ENCODE measurements at regions not wholly inside any gene's neighbourhood (a gene's known extent, or its start where the extent isn't known, plus 50 kb on each side); places are given as distances from the start of the nearest gene placed in this dataset.

DNA sequence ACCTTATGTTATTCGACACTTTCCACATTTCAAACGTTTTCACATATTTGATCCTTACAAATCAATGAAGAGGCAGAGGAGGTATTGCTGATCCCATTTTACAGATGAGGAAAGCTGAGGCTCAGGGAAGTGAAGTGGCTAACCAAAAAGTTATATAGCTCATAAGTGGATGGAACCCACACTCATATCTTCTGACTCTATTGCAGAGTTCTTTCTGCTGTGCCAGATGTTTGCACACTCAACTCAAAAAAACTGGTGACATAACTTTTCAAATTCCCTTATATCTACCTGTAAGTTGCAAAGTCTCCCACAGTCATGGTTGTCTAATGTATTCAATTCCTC lies 84.0 kb upstream of the SETMAR start:
- no peak overlapping the region for H3K27ac ChIP-seq (ENCODE audit: low read depth in 1 of 2, low read length in 2 of 2)
- 25 to 37% methylated on average over 2 of the region's 2 CpGs for WGBS, 2 donors
- H3K27me3 ChIP-seq (ENCODE audit: control insufficient read depth in 1 of 2, insufficient read depth in 2 of 2, low read length in 1 of 2), result no peaks in the 10 kb centered on the region
- no peaks in the 10 kb centered on the region for H3K9me3 ChIP-seq (ENCODE audit: control insufficient read depth, low read length)
- intact Hi-C loops (cut with DNase I), result no loop called here
- no peaks in the 10 kb centered on the region for H3K36me3 ChIP-seq (ENCODE audit: control insufficient read depth in 1 of 2, insufficient read depth in 2 of 2, low read length in 1 of 2)
- no peaks in the 10 kb centered on the region for H3K4me1 ChIP-seq (ENCODE audit: control insufficient read depth in 1 of 2, insufficient read depth in 2 of 2, low read length in 2 of 2)
- no peak overlapping the region for H3K4me3 ChIP-seq (ENCODE audit: low read length in 2 of 2)
- no peak for ATAC-seq (ENCODE audit: low FRiP score)
- no peak for DNase-seq

DNA sequence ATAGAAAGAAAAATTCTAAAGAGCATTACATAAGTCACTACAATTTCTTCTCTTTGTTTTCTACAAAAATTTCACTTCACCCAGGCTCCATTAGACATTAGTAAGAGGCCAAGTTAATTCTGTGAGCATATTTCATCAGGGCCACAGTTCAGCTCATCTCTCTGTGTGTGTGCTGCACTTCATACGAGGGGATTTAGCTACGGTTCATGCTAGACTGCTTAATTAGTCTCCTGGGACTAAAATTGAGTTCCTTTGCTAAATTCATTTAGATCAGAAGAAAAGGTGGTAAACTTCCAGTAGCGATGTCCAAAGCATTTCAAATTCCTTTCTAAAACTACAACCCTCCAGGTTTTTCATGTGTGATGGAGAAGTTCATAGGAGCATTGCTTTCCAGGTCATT lies 83.1 kb upstream of the SETMAR start:
- intact Hi-C loops (cut with DNase I), result no loop called here
- no peak for DNase-seq
- 43 to 48% methylated on average over 3 of the region's 3 CpGs for WGBS, 2 donors

DNA sequence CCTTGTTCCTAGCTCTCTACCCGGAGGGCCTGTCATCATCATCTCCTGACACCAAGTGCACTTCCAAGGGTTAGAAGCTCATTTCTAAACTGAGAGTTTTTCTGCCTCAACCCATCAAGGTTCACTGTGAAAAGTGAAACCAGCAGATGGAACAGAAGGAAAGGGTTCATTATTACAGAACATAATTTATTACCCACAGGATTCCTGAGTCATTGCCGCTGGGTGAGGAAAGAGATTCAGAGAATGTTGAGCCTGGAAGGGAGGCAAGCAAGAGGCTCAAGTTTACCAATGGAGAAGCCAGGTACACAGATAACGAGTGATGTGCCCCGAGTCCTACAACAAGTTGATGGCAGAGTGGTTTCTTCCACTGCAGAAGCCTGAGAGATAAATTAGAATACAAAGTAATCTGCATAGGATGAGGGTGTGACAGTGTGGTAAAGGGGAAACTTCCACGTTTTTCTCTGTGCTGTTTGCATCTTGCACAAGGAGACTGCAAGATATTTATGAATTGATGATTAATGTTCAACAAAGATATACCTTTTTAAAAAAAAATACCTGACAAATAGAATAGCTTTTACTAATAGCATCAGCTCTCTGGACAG lies 80.5 kb upstream of the SETMAR start:
- H3K4me1 ChIP-seq (ENCODE audit: control insufficient read depth in 1 of 2, insufficient read depth in 2 of 2, low read length in 2 of 2), result no peaks in the 10 kb centered on the region
- no peak overlapping the region for H3K27ac ChIP-seq (ENCODE audit: low read depth in 1 of 2, low read length in 2 of 2)
- DNase-seq (no peak), ATAC-seq (ENCODE audit: low FRiP score) (no peak)
- WGBS, 2 donors, result 53 to 56% methylated on average over 5 of the region's 5 CpGs
- no peaks in the 10 kb centered on the region for H3K36me3 ChIP-seq (ENCODE audit: control insufficient read depth in 1 of 2, insufficient read depth in 2 of 2, low read length in 1 of 2)
- H3K4me3 ChIP-seq (ENCODE audit: low read length in 2 of 2), result no peak overlapping the region
- H3K9me3 ChIP-seq (ENCODE audit: control insufficient read depth, low read length), result no peaks in the 10 kb centered on the region
- intact Hi-C loops (cut with DNase I), result no loop called here
- H3K27me3 ChIP-seq (ENCODE audit: control insufficient read depth in 1 of 2, insufficient read depth in 2 of 2, low read length in 1 of 2), result no peaks in the 10 kb centered on the region

More for the DNA sequence above, 83.1 kb upstream of the SETMAR start:
- Histone ChIP-seq H3K27ac (ENCODE audit: low read depth in 1 of 2, low read length in 2 of 2) (no peak overlapping the region), H3K27me3 (ENCODE audit: control insufficient read depth in 1 of 2, insufficient read depth in 2 of 2, low read length in 1 of 2) (no peaks in the 10 kb centered on the region), H3K4me3 (ENCODE audit: low read length in 2 of 2) (no peak overlapping the region), H3K4me1 (ENCODE audit: control insufficient read depth in 1 of 2, insufficient read depth in 2 of 2, low read length in 2 of 2) (no peaks in the 10 kb centered on the region), H3K9me3 (ENCODE audit: control insufficient read depth, low read length) (no peaks in the 10 kb centered on the region), H3K36me3 (ENCODE audit: control insufficient read depth in 1 of 2, insufficient read depth in 2 of 2, low read length in 1 of 2) (no peaks in the 10 kb centered on the region)
- ATAC-seq (ENCODE audit: low FRiP score), result no peak

DNA sequence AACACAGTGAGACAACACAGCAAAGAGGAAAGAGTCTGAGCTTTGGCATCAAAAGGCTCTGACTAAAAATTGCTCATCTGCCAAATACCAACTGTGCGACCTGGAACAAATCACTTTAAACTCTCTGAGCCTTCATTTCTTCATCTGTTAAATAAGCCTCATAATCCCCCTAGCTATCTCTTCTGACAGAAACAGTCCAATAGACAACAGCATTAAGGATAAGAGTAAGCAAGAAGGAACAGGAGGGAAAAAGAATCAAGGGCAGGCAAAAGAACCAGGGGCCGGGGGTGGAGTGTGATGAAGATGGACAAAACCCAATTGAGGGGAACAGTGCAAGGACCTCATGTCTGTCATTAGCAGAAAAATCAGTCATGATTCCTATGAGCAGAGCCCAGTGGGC lies 79.4 kb upstream of the SETMAR start:
- Histone ChIP-seq H3K9me3 (ENCODE audit: control insufficient read depth, low read length) (no peaks in the 10 kb centered on the region), H3K27me3 (ENCODE audit: control insufficient read depth in 1 of 2, insufficient read depth in 2 of 2, low read length in 1 of 2) (no peaks in the 10 kb centered on the region), H3K27ac (ENCODE audit: low read depth in 1 of 2, low read length in 2 of 2) (no peak overlapping the region), H3K4me1 (ENCODE audit: control insufficient read depth in 1 of 2, insufficient read depth in 2 of 2, low read length in 2 of 2) (no peaks in the 10 kb centered on the region), H3K36me3 (ENCODE audit: control insufficient read depth in 1 of 2, insufficient read depth in 2 of 2, low read length in 1 of 2) (no peaks in the 10 kb centered on the region), H3K4me3 (ENCODE audit: low read length in 2 of 2) (no peak overlapping the region)
- DNase-seq, result no peak
- ATAC-seq (ENCODE audit: low FRiP score), result no peak
- 81 to 87% methylated on average over 2 of the region's 2 CpGs for WGBS, 2 donors
- intact Hi-C loops (cut with DNase I), result no loop called here

DNA sequence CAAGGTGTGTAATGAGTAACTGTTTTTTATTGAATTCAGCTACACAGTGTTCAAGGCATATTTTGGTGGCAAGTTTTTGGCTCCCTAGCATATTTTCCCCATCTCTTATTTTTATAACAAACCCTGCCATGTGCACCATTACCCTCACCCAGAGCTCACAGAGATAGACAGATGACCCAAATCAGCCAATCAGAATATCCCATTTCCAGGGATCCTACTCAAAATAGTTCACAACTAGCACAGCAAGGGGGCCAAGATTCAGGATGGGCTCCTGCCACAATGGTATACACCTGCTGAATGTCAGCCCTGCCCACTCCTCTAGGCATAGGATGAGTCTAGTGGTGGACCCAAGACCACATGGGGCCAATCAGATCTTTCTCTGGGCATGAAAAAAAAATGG lies 78.8 kb upstream of the SETMAR start:
- no peak overlapping the region for H3K4me3 ChIP-seq (ENCODE audit: low read length in 2 of 2)
- no peaks in the 10 kb centered on the region for H3K9me3 ChIP-seq (ENCODE audit: control insufficient read depth, low read length)
- no peaks in the 10 kb centered on the region for H3K36me3 ChIP-seq (ENCODE audit: control insufficient read depth in 1 of 2, insufficient read depth in 2 of 2, low read length in 1 of 2)
- H3K4me1 ChIP-seq (ENCODE audit: control insufficient read depth in 1 of 2, insufficient read depth in 2 of 2, low read length in 2 of 2), result no peaks in the 10 kb centered on the region
- no peaks in the 10 kb centered on the region for H3K27me3 ChIP-seq (ENCODE audit: control insufficient read depth in 1 of 2, insufficient read depth in 2 of 2, low read length in 1 of 2)
- intact Hi-C loops (cut with DNase I), result no loop called here
- H3K27ac ChIP-seq (ENCODE audit: low read depth in 1 of 2, low read length in 2 of 2), result no peak overlapping the region
- ATAC-seq (ENCODE audit: low FRiP score) (no peak), DNase-seq (no peak)

DNA sequence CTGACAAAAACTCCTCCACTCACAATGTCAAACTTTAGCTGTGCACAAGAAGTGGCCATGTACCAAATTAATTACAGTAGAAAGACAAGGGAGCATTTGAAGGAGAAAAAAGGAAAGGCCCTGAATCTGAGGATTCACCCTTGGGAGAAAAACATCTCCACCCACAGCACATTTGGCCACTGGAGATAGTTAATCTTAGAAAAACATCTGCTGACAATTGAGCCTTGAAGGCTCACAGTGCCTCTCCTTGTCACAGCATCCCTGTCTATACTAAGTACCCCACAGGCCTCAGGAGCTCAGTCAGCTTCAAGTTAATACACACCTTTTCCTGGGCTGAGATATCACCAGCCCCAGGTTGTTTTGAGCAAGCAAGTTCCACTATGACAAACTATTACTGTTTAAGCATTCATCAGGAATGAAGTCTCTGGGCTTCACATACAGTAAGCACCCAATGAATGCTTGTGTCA lies 78.1 kb upstream of the SETMAR start:
- H3K9me3 ChIP-seq (ENCODE audit: control insufficient read depth, low read length), result no peaks in the 10 kb centered on the region
- DNase-seq (no peak), ATAC-seq (ENCODE audit: low FRiP score) (no peak)
- H3K27me3 ChIP-seq (ENCODE audit: control insufficient read depth in 1 of 2, insufficient read depth in 2 of 2, low read length in 1 of 2), result no peaks in the 10 kb centered on the region
- H3K36me3 ChIP-seq (ENCODE audit: control insufficient read depth in 1 of 2, insufficient read depth in 2 of 2, low read length in 1 of 2), result no peaks in the 10 kb centered on the region
- H3K27ac ChIP-seq (ENCODE audit: low read depth in 1 of 2, low read length in 2 of 2), result no peak overlapping the region
- no peaks in the 10 kb centered on the region for H3K4me1 ChIP-seq (ENCODE audit: control insufficient read depth in 1 of 2, insufficient read depth in 2 of 2, low read length in 2 of 2)
- no peak overlapping the region for H3K4me3 ChIP-seq (ENCODE audit: low read length in 2 of 2)
- intact Hi-C loops (cut with DNase I), result no loop called here

DNA sequence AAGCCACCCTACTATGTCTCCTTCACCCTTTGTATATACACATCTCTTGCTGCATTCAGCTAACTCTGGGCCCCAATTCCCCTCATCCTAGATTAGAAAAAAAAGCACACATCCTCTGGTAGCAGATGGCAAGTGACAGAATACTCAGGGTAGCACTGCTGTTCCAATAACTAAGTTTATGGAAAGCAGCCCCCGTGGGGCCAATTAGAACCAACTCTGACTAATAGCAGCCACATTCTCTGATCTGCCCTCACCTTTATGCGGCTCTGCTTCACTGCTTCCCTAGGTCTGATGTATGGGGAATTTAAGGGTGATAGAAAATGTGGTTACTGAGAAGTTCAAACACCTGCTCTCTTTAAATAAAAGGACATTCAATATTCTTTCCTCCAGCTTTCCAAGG lies 74.9 kb upstream of the SETMAR start:
- ATAC-seq (ENCODE audit: low FRiP score) (no peak), DNase-seq (no peak)
- H3K9me3 ChIP-seq (ENCODE audit: control insufficient read depth, low read length), result no peaks in the 10 kb centered on the region
- no peaks in the 10 kb centered on the region for H3K36me3 ChIP-seq (ENCODE audit: control insufficient read depth in 1 of 2, insufficient read depth in 2 of 2, low read length in 1 of 2)
- WGBS, 2 donors, result 71 to 81% methylated on average over 2 of the region's 2 CpGs
- no peaks in the 10 kb centered on the region for H3K27me3 ChIP-seq (ENCODE audit: control insufficient read depth in 1 of 2, insufficient read depth in 2 of 2, low read length in 1 of 2)
- no peak overlapping the region for H3K27ac ChIP-seq (ENCODE audit: low read depth in 1 of 2, low read length in 2 of 2)
- no peaks in the 10 kb centered on the region for H3K4me1 ChIP-seq (ENCODE audit: control insufficient read depth in 1 of 2, insufficient read depth in 2 of 2, low read length in 2 of 2)
- intact Hi-C loops (cut with DNase I), result no loop called here
- no peak overlapping the region for H3K4me3 ChIP-seq (ENCODE audit: low read length in 2 of 2)

DNA sequence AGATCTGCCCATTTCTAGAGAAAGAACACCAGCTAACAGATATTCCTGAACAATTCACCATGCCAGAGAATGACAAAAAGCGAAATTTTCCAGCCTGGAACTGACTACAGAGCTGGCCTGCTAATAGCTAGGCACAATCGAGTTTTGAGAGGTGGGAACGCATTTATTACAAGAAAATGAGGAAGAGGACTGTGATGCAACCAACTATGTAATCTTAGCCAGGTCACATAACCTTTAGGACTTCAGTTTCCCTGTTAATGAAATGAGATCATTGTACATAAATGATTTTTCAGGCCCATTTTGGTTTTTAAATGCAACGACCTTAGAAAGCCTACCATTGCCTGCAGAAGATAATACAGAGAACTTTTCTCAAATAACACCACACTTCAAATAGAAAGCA lies 72.1 kb upstream of the SETMAR start:
- H3K27me3 ChIP-seq (ENCODE audit: control insufficient read depth in 1 of 2, insufficient read depth in 2 of 2, low read length in 1 of 2), result no peaks in the 10 kb centered on the region
- H3K4me1 ChIP-seq (ENCODE audit: control insufficient read depth in 1 of 2, insufficient read depth in 2 of 2, low read length in 2 of 2), result no peaks in the 10 kb centered on the region
- WGBS, 2 donors, result 69 to 70% methylated on average over 4 of the region's 4 CpGs
- no peak for ATAC-seq (ENCODE audit: low FRiP score)
- no peaks in the 10 kb centered on the region for H3K36me3 ChIP-seq (ENCODE audit: control insufficient read depth in 1 of 2, insufficient read depth in 2 of 2, low read length in 1 of 2)
- H3K27ac ChIP-seq (ENCODE audit: low read depth in 1 of 2, low read length in 2 of 2), result no peak overlapping the region
- H3K9me3 ChIP-seq (ENCODE audit: control insufficient read depth, low read length), result no peaks in the 10 kb centered on the region
- DNase-seq, result no peak
- H3K4me3 ChIP-seq (ENCODE audit: low read length in 2 of 2), result no peak overlapping the region
- intact Hi-C loops (cut with DNase I), result no loop called here

DNA sequence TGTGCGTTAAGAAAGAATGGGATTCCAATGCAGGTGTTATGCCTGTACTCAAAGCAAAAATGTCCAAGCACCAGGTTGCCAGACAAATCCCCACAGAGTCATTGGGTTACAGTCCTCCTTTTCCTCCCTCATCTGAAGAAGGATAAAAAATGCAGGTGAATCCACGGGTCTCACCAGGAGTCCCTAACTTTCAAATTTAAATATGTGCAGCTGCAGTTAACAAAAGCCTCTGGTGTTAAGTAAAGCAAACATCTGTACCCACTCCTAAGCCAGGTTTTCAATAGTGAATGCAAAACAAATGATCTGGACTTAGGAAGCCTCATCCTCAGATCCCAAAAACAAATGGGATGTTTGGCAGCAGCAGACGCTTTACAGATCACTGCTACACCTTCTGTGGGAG lies 70.4 kb upstream of the SETMAR start:
- intact Hi-C loops (cut with DNase I), result no loop called here
- 31 to 52% methylated on average over 3 of the region's 3 CpGs for WGBS, 2 donors
- no peaks in the 10 kb centered on the region for H3K27me3 ChIP-seq (ENCODE audit: control insufficient read depth in 1 of 2, insufficient read depth in 2 of 2, low read length in 1 of 2)
- DNase-seq, result no peak
- no peaks in the 10 kb centered on the region for H3K36me3 ChIP-seq (ENCODE audit: control insufficient read depth in 1 of 2, insufficient read depth in 2 of 2, low read length in 1 of 2)
- no peak overlapping the region for H3K27ac ChIP-seq (ENCODE audit: low read depth in 1 of 2, low read length in 2 of 2)
- ATAC-seq (ENCODE audit: low FRiP score), result no peak
- H3K4me3 ChIP-seq (ENCODE audit: low read length in 2 of 2), result no peak overlapping the region
- no peaks in the 10 kb centered on the region for H3K4me1 ChIP-seq (ENCODE audit: control insufficient read depth in 1 of 2, insufficient read depth in 2 of 2, low read length in 2 of 2)
- no peaks in the 10 kb centered on the region for H3K9me3 ChIP-seq (ENCODE audit: control insufficient read depth, low read length)
